Ovary (tissue), 3 donors: ENCODE measurements at regions not wholly inside any gene's neighbourhood (a gene's known extent, or its start where the extent isn't known, plus 50 kb on each side); places are given as distances from the start of the nearest gene placed in this dataset.

ENCODE experiments used
- EP300 ChIP-seq: sonication (generic); formaldehyde crosslinking; IDR thresholded peaks from one replicate; pipeline ENCODE4 v1.6.1; 2017; ENCODE audit warnings: antibody characterized with exemption
- POLR2A ChIP-seq: fragments of 450-650 bp; IDR thresholded peaks from one replicate; pipeline ENCODE4 v1.6.1; 2017; ENCODE audit warnings: antibody characterized with exemption, mild to moderate bottlenecking, moderate library complexity
- TF ChIP-seq, protein P1 (sequence below), 3 donors: fragments of 450-650 bp in 2 of 3; fragments of 200-600 bp in 1 of 3; IDR thresholded peaks; one replicate each; pipeline versions ENCODE4 v1.5.1 to v1.8.0; 2016 to 2022; ENCODE audit warnings: antibody characterized with exemption in 3 of 3, mild to moderate bottlenecking in 1 of 3
- donor health status: DM: no; HTN: no; CAD: no.

DNA sequence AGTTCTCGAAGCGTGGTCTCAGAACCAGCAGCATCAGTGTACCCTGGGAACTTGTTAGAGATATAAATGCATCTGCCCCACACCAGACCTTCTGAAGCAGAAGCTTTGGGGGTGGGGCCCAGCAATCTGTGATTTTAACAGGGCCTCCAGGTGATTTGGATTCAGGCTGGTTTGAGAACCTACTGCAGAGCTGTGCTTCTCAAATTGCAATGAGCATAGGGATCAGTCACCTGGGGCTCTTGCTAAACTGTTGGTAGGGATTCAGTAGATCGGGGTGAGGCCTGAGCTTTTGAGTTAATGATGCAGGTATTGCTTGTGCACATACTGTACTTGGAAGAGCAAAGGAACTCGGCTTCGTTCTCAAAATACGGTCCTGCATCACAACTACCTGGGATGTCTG lies 243.6 kb upstream of the PODXL start:
- TF ChIP-seq POLR2A: no peak
- TF ChIP-seq, protein P1, sequence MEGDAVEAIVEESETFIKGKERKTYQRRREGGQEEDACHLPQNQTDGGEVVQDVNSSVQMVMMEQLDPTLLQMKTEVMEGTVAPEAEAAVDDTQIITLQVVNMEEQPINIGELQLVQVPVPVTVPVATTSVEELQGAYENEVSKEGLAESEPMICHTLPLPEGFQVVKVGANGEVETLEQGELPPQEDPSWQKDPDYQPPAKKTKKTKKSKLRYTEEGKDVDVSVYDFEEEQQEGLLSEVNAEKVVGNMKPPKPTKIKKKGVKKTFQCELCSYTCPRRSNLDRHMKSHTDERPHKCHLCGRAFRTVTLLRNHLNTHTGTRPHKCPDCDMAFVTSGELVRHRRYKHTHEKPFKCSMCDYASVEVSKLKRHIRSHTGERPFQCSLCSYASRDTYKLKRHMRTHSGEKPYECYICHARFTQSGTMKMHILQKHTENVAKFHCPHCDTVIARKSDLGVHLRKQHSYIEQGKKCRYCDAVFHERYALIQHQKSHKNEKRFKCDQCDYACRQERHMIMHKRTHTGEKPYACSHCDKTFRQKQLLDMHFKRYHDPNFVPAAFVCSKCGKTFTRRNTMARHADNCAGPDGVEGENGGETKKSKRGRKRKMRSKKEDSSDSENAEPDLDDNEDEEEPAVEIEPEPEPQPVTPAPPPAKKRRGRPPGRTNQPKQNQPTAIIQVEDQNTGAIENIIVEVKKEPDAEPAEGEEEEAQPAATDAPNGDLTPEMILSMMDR (IDR thresholded peaks at IDR 0.05): no peak
- TF ChIP-seq EP300: no peak
